ENCODE measurements at regions not wholly inside any gene's neighbourhood (a gene's known extent, or its start where the extent isn't known, plus 50 kb on each side); places are given as distances from the start of the nearest gene placed in this dataset.

- H3K36me3 Mint-ChIP-seq (ENCODE audit: low read depth): no peaks in the 10 kb centered on the region; the same call in 2 of the 3 replicates
- Histone ChIP-seq H3K27ac (ENCODE audit: low read depth) (no peak overlapping the region), H3K79me2 (replicated peaks; ENCODE audit: insufficient read depth) (no peaks in the 10 kb centered on the region), H3F3A (replicated peaks; ENCODE audit: low read depth) (no peaks in the 10 kb centered on the region), H4K20me1 (replicated peaks; ENCODE audit: insufficient read depth) (no peaks in the 10 kb centered on the region), H3K4me1 (ENCODE audit: insufficient read depth) (no peaks in the 10 kb centered on the region), H3K36me3 (ENCODE audit: insufficient read depth) (no peaks in the 10 kb centered on the region), H3K4me2 (no peak overlapping the region), H2AFZ (0 out of 2 replicates have a peak overlapping the region, but pooled peaks have one; percentile 49), H3K27me3 (ENCODE audit: insufficient read depth) (no peaks in the 10 kb centered on the region), H3K9me2 (ENCODE audit: insufficient read depth) (peaks cover 11% of the 10 kb centered on the region), H3K4me3 (no peak overlapping the region)
- H3K9me3 Mint-ChIP-seq: peaks cover under 1% of the 10 kb centered on the region; the same call in 2 of the 3 replicates
- ATAC-seq: no peak
- H3K4me3 Mint-ChIP-seq: no peak overlapping the region
- no peaks in the 10 kb centered on the region for H3K4me1 Mint-ChIP-seq
- no peak overlapping the region for H3K27ac Mint-ChIP-seq
- H3K27me3 Mint-ChIP-seq (ENCODE audit: insufficient read depth, low read depth, poor library complexity): peaks cover 3% of the 10 kb centered on the region
- TF ChIP-seq CTCF (conservative IDR thresholded peaks at IDR 0.05; ENCODE audit: low read depth in 2 of 2) (no peak), EZH2phosphoT487 (IDR thresholded peaks at IDR 0.05; ENCODE audit: unreplicated experiment) (no peak), JUNB (IDR thresholded peaks at IDR 0.05; ENCODE audit: unreplicated experiment) (no peak), ETS1 (IDR thresholded peaks at IDR 0.05) (no peak), POLR2AphosphoS5 (IDR thresholded peaks at IDR 0.05; ENCODE audit: low read depth) (no peak), NANOG (IDR thresholded peaks at IDR 0.05; ENCODE audit: borderline replicate concordance) (no peak), ZNF331 (CRISPR knock-in tag; IDR thresholded peaks at IDR 0.05; ENCODE audit: low read depth) (no peak), REST (IDR thresholded peaks at IDR 0.05; ENCODE audit: unreplicated experiment) (no peak), CREB1 (CRISPR knock-in tag; IDR thresholded peaks at IDR 0.05; ENCODE audit: low read depth) (no peak), EZH2 (IDR thresholded peaks at IDR 0.05; ENCODE audit: low read depth, unreplicated experiment) (no peak)
- DNase-seq (ENCODE audit: low spot score): no peak
Measured at GRCh38 chr1:242623756-242624155, 99.3 kb upstream of the PLD5 start.

Measured in GM23338 (cell line).